Right lung (tissue), 2 donors: ENCODE measurements at regions not wholly inside any gene's neighbourhood (a gene's known extent, or its start where the extent isn't known, plus 50 kb on each side); places are given as distances from the start of the nearest gene placed in this dataset.
A peak's percentile ranks its signal among the peaks of the same experiment; 100 is the strongest.
"Not testable (repeated sequence)": the region's sequence is repeated elsewhere in the genome, so short reads cannot be mapped to it uniquely, and the experiment has no call there.

Source experiments
- DNase-seq, 2 donors: peaks; one replicate each; pipeline ENCODE4 v3.0.0-alpha.2; 2013

DNA sequence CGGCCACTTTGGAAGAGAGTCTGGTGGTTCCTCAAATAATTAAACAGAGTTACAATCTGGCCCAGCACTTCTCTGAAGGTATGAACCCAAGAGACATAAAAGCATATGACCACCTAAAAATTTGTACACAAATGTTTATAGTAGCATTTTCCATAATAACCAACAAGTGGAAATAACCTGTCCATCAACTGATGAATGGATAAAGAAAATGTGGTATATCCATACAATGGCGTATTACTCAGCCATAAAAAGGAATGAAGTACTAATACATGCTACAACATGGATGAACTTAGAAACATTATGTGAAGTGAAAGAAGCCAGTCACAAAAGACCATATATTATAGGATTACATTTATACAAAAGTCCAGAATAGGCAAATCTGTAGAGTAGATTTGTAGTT, 76.0 kb upstream of the RGPD5 start:
- no peak for DNase-seq

DNA sequence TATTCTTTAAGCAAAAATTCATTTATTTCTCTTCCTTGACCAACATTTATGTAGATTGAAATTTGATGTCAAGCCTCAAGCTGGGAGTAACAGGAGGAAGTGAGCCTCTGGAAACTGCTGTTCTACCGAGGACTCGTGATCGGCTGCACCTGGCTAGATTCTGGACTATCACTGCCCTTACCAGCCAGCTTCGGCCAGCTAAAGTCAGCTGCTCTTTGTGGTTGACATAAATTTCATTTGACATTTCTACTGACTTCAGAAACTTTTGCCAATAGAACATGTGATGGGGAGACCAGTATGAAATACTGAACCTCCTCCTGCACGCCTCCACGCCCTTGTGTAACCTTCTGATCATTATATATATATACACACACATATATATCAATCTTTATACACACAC, 74.2 kb upstream of the RGPD5 start:
- DNase-seq = no peak

DNA sequence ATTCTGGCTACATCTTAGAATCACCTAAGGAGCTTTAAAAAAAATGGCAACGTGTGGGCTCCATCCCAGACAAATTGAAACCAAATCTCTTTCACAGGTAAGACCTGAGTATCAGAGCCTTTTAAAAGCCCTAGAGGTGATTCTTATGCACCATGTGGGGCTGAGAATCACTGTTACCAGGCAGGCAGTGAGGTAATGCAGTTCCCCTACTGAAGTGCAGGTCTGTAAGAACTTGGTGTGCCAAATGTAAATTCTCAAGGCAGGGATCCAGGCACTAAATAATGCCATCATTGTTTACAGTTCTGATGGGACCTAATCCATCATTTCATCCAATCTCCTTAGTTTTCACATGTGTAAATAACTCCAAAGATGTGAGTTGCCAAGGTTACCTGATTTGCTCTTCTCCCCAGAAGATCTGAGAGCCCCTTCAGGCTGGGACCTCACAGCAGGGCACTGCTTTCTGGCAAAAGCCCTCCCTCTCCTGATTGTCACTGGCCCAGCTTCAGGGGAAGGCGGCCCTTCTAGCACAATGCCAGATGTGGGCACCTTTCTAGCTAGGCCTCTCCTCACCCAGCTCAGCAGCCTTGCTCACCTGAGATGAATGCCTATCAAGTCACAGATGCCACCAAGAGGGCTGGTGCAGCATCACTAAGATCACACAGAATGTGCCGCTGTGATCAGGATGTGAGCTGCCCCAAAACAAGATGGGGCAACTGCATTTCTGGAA, 73.6 kb upstream of the RGPD5 start:
- DNase-seq = no peak

- no peak for DNase-seq
Measured at GRCh38 chr2:109721135-109721534, 73.0 kb upstream of the RGPD5 start.

- DNase-seq = no peak
Measured at GRCh38 chr2:109721626-109722025, 72.5 kb upstream of the RGPD5 start.

GRCh38 chr2:109722026-109722425, 72.1 kb upstream of the RGPD5 start:
- peak in 1 of 2 donors; percentile 57 for DNase-seq

DNA sequence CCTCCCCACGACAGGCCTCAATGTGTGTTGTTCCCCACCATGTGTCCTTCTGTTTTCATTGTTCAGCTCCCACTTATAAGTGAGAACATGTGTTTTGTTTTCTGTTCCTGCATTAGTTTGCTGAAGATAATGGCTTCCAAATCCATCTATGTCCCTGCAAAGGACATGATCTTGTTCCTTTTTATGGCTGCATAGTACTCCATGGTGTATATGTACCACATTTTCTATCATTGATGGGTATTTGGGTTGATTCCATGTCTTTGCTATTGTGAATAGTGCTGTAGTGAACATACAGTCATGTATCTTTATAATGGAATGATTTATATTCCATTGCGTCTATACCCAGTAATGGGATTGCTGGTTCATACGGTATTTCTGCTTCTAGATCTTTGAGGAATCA, 71.5 kb upstream of the RGPD5 start:
- DNase-seq = not testable (repeated sequence)

GRCh38 chr2:109723153-109723552, 71.0 kb upstream of the RGPD5 start:
- DNase-seq = not testable (repeated sequence)

GRCh38 chr2:109724533-109725460, 69.3 kb upstream of the RGPD5 start:
- no peak for DNase-seq

DNA sequence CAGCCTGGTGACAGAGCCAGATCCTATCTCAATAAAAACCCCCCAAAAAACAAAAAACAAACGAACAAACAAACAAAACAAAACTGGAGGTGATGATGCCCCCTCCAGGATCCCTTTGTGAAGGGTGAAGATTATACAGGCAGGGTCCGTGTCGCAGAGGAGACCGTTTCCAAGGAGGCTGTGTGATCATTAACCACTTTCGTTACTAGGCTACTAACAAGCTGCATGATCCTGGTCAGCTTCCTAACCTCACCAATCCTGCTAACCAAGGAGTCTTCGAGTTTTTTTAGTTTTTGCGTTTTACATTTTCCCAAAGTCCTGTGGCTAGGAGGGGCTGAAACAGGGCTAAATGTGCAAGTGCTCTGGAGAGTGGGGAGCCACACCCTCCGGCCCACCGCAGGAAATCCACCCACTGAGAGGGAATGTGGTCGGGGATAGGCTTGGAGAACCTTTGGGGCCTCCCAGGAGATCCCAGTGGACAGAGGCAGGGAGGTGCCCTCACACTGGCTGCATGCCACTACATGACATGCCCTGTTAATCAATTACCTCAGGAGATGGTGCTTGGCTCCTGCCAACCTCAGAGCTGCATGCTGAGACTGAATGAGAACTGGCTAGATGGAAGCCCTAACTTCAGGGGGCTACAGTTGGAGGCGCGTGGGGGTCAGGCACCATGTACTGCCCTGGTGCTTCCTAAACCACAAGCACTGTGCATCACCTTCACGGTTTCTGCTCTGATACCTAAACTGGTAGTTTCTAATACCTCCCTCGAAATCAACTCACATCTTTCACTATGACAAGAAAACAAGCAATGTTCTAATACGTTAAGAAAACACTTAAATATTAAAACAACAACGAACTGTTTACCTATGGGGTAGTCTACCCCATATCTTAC, 67.5 kb upstream of the RGPD5 start:
- no peak for DNase-seq

DNA sequence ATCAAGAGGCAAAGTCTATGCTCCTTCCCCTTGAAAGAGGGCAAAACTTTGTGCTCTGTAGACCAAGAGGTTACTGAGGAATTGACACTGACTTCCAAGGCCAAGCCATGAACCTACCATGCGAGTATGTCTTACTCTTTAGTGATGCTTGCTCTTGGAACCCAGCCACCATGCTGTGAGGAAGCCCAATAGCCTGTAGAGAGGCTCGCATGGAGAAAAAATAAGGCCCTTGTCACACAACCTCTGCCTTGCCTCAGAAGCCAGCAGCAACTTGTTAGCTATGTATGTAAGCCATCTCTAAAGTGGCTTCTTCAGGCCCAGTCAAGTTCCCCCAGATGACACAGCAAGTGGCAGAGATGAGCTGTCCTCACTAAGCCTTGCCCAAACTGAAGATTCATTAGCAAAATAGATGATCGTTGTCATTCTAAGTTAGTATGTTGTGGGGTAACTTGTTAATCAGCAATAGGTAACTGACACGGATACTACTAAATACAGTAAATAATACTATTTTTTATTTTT, 66.1 kb upstream of the RGPD5 start:
- DNase-seq = no peak

- DNase-seq = not testable (repeated sequence)
Measured at GRCh38 chr2:109733746-109734145, 60.4 kb upstream of the RGPD5 start.

DNA sequence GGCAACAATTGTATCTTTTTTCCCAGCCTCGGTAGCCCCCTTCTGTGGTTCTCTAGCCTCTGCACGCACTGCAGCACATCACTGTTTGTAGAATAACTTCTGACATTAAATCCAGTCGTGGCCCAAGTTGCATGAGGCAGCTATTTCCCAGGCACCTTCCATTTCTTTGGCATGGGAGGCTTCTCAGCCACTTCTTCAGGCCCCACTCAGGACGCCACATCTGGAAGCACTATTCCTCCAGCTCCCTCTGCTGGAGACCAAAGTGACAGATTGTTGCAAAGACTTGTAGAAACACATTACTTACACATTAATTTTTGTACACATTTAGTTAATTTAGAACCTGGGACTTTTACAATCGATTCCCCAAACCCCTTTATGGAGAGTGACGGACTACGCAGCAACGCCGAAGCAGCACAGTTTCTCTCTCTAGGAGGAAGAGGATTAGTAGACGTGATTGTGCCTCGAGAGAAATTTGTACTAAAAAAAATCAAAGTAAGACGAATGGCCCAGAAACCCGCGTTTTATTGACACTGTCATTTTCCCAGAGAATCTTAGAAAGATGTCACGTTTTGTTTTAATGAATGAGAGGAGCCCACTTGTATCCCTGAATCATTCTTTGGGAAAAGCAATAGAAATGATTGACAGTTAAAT, 57.8 kb upstream of the RGPD5 start:
- DNase-seq = peak in 1 of 2 donors; percentile 42
